Endothelial cell of umbilical vein (primary cell): ENCODE measurements at regions not wholly inside any gene's neighbourhood (a gene's known extent, or its start where the extent isn't known, plus 50 kb on each side); places are given as distances from the start of the nearest gene placed in this dataset.

Source experiments
- POLR2A ChIP-seq: IDR thresholded peaks from 2 replicates; pipeline ENCODE4 v1.6.1; 2012; ENCODE audit warnings: low read depth, mild to moderate bottlenecking, control low read depth, low read length
- POLR2AphosphoS5 ChIP-seq: IDR thresholded peaks from 2 replicates; pipeline ENCODE4 v1.6.1; 2012; ENCODE audit warnings: low read depth, mild to moderate bottlenecking, control low read depth, low read length, moderate library complexity; ENCODE audit not compliant: insufficient read depth
- TF ChIP-seq, protein P1 (sequence below), 2 donors: IDR thresholded peaks; 1 replicate in 1 of 2; 2 replicates in 1 of 2; pipeline ENCODE4 v1.5.1; 2011; ENCODE audit warnings: low read length in 2 of 2, mild to moderate bottlenecking in 2 of 2, moderate library complexity in 2 of 2, control low read depth in 1 of 2, inconsistent platforms in 1 of 2, low read depth in 1 of 2; ENCODE audit not compliant: insufficient read depth in 1 of 2; ENCODE audit errors: extremely low read depth in 1 of 2

DNA sequence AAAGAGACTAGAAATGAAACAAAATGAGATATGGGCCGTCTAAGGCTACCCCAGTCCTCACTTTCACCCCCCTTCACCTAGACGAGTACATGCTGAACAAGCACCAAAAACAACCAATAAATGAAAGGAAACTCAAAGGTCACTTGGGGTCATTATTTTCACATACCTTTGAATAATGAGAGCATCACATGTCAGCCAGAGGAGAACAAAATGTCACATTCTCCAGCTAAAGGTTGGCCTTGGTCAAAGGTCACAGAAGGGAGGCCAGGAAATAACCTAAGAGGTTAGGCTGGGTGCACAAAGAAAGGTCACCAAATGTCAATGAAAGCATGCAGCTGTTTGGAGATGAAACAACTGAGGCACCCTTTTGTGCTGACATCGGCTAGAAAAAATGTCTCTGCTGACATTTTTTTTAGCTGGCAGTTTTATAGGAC, 288.7 kb upstream of the USP25 start:
- TF ChIP-seq POLR2AphosphoS5 (no peak), POLR2A (no peak)
- TF ChIP-seq, protein P1, sequence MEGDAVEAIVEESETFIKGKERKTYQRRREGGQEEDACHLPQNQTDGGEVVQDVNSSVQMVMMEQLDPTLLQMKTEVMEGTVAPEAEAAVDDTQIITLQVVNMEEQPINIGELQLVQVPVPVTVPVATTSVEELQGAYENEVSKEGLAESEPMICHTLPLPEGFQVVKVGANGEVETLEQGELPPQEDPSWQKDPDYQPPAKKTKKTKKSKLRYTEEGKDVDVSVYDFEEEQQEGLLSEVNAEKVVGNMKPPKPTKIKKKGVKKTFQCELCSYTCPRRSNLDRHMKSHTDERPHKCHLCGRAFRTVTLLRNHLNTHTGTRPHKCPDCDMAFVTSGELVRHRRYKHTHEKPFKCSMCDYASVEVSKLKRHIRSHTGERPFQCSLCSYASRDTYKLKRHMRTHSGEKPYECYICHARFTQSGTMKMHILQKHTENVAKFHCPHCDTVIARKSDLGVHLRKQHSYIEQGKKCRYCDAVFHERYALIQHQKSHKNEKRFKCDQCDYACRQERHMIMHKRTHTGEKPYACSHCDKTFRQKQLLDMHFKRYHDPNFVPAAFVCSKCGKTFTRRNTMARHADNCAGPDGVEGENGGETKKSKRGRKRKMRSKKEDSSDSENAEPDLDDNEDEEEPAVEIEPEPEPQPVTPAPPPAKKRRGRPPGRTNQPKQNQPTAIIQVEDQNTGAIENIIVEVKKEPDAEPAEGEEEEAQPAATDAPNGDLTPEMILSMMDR (IDR thresholded peaks at IDR 0.05; ENCODE audit: extremely low read depth in 1 of 2, insufficient read depth in 1 of 2, low read depth in 1 of 2, low read length in 2 of 2): no peak
